Mucosa of descending colon (tissue), 3 donors: ENCODE measurements at regions not wholly inside any gene's neighbourhood (a gene's known extent, or its start where the extent isn't known, plus 50 kb on each side); places are given as distances from the start of the nearest gene placed in this dataset.

ENCODE experiments used
- ATAC-seq: fragments of 200-7000 bp; cut with Tn5 transposase; one replicate; pipeline ENCODE4 v1.9.1; 2020; ENCODE audit warnings: mild to moderate bottlenecking, moderate library complexity
- DNase-seq, 3 donors: peaks; one replicate each; pipeline ENCODE4 v3.0.0-alpha.2; 2020
- H3K36me3 ChIP-seq: fragments of 200-600 bp; one replicate; pipeline ENCODE4 v1.8.0; 2021; ENCODE audit warnings: low read depth, mild to moderate bottlenecking
- H3K4me1 ChIP-seq: fragments of 200-600 bp; one replicate; pipeline ENCODE4 v1.8.0; 2021; ENCODE audit warnings: low read depth, mild to moderate bottlenecking
- H3K4me3 ChIP-seq: fragments of 200-600 bp; one replicate; pipeline ENCODE4 v1.8.0; 2021; ENCODE audit warnings: mild to moderate bottlenecking
- H3K9me3 ChIP-seq: fragments of 200-600 bp; one replicate; pipeline ENCODE4 v1.8.0; 2021; ENCODE audit warnings: mild to moderate bottlenecking
- CTCF ChIP-seq: fragments of 200-600 bp; IDR thresholded peaks from one replicate; pipeline ENCODE4 v1.8.0; 2022; ENCODE audit warnings: antibody characterized with exemption, mild to moderate bottlenecking
- intact Hi-C, 2 donors: fragments of 100-400 bp; cut with DNase I in 1 of 2; cut with micrococcal nuclease in 1 of 2; formaldehyde crosslinking; loops; one replicate each; pipeline versions ENCODE4 v1.11.0 to v1.11.1; 2022; cut with DNase I, micrococcal nuclease
- donor health status: DM: no; HTN: no; CAD: no; lungs with moderate emphysema.
- donor health status: DM: no; HTN: no; CAD: no.
- donor health status: DM: no; HTN: yes; CAD: no.

- ATAC-seq (peak; percentile 89), DNase-seq (peak; percentile 75 to 83 (median 79))
- Histone ChIP-seq H3K4me3 (no peak overlapping the region), H3K9me3 (no peaks in the 10 kb centered on the region), H3K4me1 (peaks cover 3% of the 10 kb centered on the region), H3K36me3 (no peaks in the 10 kb centered on the region)
- intact Hi-C loops, result no loop called here
- no peak for TF ChIP-seq CTCF
These were observed 500.4 kb downstream of the SHQ1 start for GRCh38 chr3:72347819-72348319.

GRCh38 chr3:72346526-72346926 lies 501.7 kb downstream of the SHQ1 start:
- no peak for TF ChIP-seq CTCF
- intact Hi-C loops, result no loop called here
- peaks cover 3% of the 10 kb centered on the region for H3K4me1 ChIP-seq
- no peak for DNase-seq
- H3K9me3 ChIP-seq, result no peaks in the 10 kb centered on the region
- no peak overlapping the region for H3K4me3 ChIP-seq
- ATAC-seq, result peak; percentile 23
- no peaks in the 10 kb centered on the region for H3K36me3 ChIP-seq

- intact Hi-C loops, result no loop called here
- Histone ChIP-seq H3K9me3 (no peaks in the 10 kb centered on the region), H3K36me3 (no peaks in the 10 kb centered on the region), H3K4me3 (no peak overlapping the region), H3K4me1 (peaks cover 3% of the 10 kb centered on the region)
- ATAC-seq, result no peak
- TF ChIP-seq CTCF, result no peak
- DNase-seq, result no peak
These were observed 502.3 kb downstream of the SHQ1 start for GRCh38 chr3:72345980-72346379.

GRCh38 chr3:72345237-72345878 lies 502.9 kb downstream of the SHQ1 start:
- H3K9me3 ChIP-seq, result no peaks in the 10 kb centered on the region
- peaks cover 3% of the 10 kb centered on the region for H3K4me1 ChIP-seq
- no peak for TF ChIP-seq CTCF
- no peaks in the 10 kb centered on the region for H3K36me3 ChIP-seq
- H3K4me3 ChIP-seq, result no peak overlapping the region
- intact Hi-C loops, result no loop called here
- DNase-seq, result no peak
- ATAC-seq, result no peak

- H3K9me3 ChIP-seq, result no peaks in the 10 kb centered on the region
- H3K4me3 ChIP-seq, result no peak overlapping the region
- H3K36me3 ChIP-seq, result no peaks in the 10 kb centered on the region
- ATAC-seq (no peak), DNase-seq (no peak)
- no peak for TF ChIP-seq CTCF
- intact Hi-C loops, result no loop called here
- peaks cover 3% of the 10 kb centered on the region for H3K4me1 ChIP-seq
These were observed 503.6 kb downstream of the SHQ1 start for GRCh38 chr3:72344647-72345046.
